HepG2 (cell line): ENCODE measurements at regions not wholly inside any gene's neighbourhood (a gene's known extent, or its start where the extent isn't known, plus 50 kb on each side); places are given as distances from the start of the nearest gene placed in this dataset.

Experiments used
- ATAC-seq: fragments of 200-7000 bp; cut with Tn5 transposase; 3 replicates; pipeline ENCODE4 v1.9.1; 2020; ENCODE audit warnings: mild to moderate bottlenecking, moderate library complexity
- BruUV-seq: library from RNA; stranded (reverse); fragments of 400-500 nt; replicated peaks from 2 replicates; lab custom pipeline; 2021; lab: Mats Ljungman, UMichigan
- CTCF ChIA-PET: fragments of 300-600 bp; formaldehyde crosslinking; extraction: SDS; loops from one replicate; lab custom pipeline; 2021; ENCODE audit warnings: low total read pairs, inconsistent platforms, low intra/inter-chr PET ratio; lab: Yijun Ruan, JAX
- POLR2A ChIA-PET: fragments of 350-600 bp; sonication (Branson Sonifier 250); formaldehyde crosslinking; loops from one replicate; lab custom pipeline; 2020; ENCODE audit warnings: antibody characterized with exemption, inconsistent platforms; lab: Yijun Ruan, JAX
- DNase-seq: peaks from one replicate; pipeline ENCODE4 v3.0.0-alpha.2; 2015; ENCODE audit warnings: low spot score
- FAIRE-seq: peaks from 3 replicates; lab custom pipeline; 2011; peaks lifted over from hg19 to GRCh38; lab: Jason Lieb, UNC
- H2AFZ ChIP-seq: one replicate; pipeline ENCODE4 v1.6.1; 2011; ENCODE audit warnings: low read length, inconsistent platforms
- H3K27ac ChIP-seq: fragments of 300-600 bp; 3 replicates; pipeline ENCODE4 v1.8.0; 2011; ENCODE audit warnings: mixed run types, mild to moderate bottlenecking, mixed read lengths, low read length, inconsistent platforms; ENCODE audit not compliant: insufficient read depth; ENCODE audit errors: extremely low read length
- H3K27me3 ChIP-seq, 2 experiments: fragments of 200-600 bp in 1 of 2; 2 replicates in 1 of 2; 3 replicates in 1 of 2; pipeline versions ENCODE4 v1.6.0 to v1.8.0; 2011; ENCODE audit warnings: low read length in 2 of 2, mild to moderate bottlenecking in 2 of 2, moderate library complexity in 2 of 2, inconsistent platforms in 1 of 2; ENCODE audit not compliant: insufficient read depth in 2 of 2, control insufficient read depth in 1 of 2
- H3K36me3 ChIP-seq, 2 experiments: fragments of 200-600 bp in 1 of 2; replicated peaks in 1 of 2; 2 replicates in 1 of 2; 3 replicates in 1 of 2; pipeline versions ENCODE4 v1.5.1 to v1.8.0; 2011; ENCODE audit warnings: low read length in 2 of 2, inconsistent platforms in 1 of 2; ENCODE audit not compliant: insufficient read depth in 2 of 2, control insufficient read depth in 1 of 2
- H3K4me1 ChIP-seq: 2 replicates; pipeline ENCODE4 v1.5.1; 2012; ENCODE audit warnings: low read length, inconsistent platforms; ENCODE audit not compliant: insufficient read depth
- H3K4me2 ChIP-seq: 2 replicates; pipeline ENCODE4 v1.6.0; 2011; ENCODE audit warnings: low read depth, low read length, inconsistent platforms
- H3K4me3 ChIP-seq, 3 experiments: fragments of 200-600 bp in 1 of 3; sonication (generic), shearing (Covaris generic) in 1 of 3; replicated peaks in 1 of 3; 2 replicates each; pipeline ENCODE4 v1.5.1; 2011 to 2016; ENCODE audit warnings: low read length in 3 of 3, inconsistent platforms in 2 of 3, low read depth in 2 of 3, mild to moderate bottlenecking in 2 of 3, control low read depth in 1 of 3, mixed read lengths in 1 of 3; ENCODE audit not compliant: insufficient read depth in 1 of 3
- H3K79me2 ChIP-seq: one replicate; pipeline ENCODE4 v1.6.1; 2011; ENCODE audit warnings: low read length, inconsistent platforms; ENCODE audit not compliant: insufficient read depth
- H3K9ac ChIP-seq: 2 replicates; pipeline ENCODE4 v1.6.0; 2011; ENCODE audit warnings: mild to moderate bottlenecking, low read depth, low read length, inconsistent platforms; ENCODE audit not compliant: insufficient read depth
- H3K9me3 ChIP-seq: 2 replicates; pipeline ENCODE4 v1.5.1; 2012; ENCODE audit warnings: mild to moderate bottlenecking, low read length
- H4K20me1 ChIP-seq: 2 replicates; pipeline ENCODE4 v1.6.0; 2011; ENCODE audit warnings: inconsistent platforms, mild to moderate bottlenecking, low read length, moderate library complexity; ENCODE audit not compliant: insufficient read depth
- ATF4 ChIP-seq, 2 experiments: fragments of 450-650 bp in 1 of 2; sonication (generic) in 1 of 2; formaldehyde crosslinking; IDR thresholded peaks; 2 replicates each; pipeline versions ENCODE4 v1.5.0 to v1.8.0; 2020 to 2022; ENCODE audit warnings: mild to moderate bottlenecking in 1 of 2, missing genetic modification reagents in 1 of 2
- CENPX ChIP-seq: sonication (generic); formaldehyde crosslinking; IDR thresholded peaks from 2 replicates; pipeline ENCODE4 v1.9.0; 2021; ENCODE audit warnings: mild to moderate bottlenecking, missing genetic modification reagents, moderate library complexity
- EED ChIP-seq: sonication (generic); formaldehyde crosslinking; IDR thresholded peaks from 2 replicates; pipeline ENCODE4 v1.5.0; 2020; ENCODE audit warnings: mild to moderate bottlenecking, missing genetic modification reagents
- ELF4 ChIP-seq: sonication (generic); formaldehyde crosslinking; IDR thresholded peaks from 2 replicates; pipeline ENCODE4 v1.5.0; 2020; ENCODE audit warnings: missing genetic modification reagents, mild to moderate bottlenecking, moderate library complexity, borderline replicate concordance
- KDM2A ChIP-seq: sonication (generic); formaldehyde crosslinking; IDR thresholded peaks from 2 replicates; pipeline ENCODE4 v1.4.0; 2020; ENCODE audit warnings: low read depth, missing genetic modification reagents, borderline replicate concordance
- KLF13 ChIP-seq: sonication (generic); formaldehyde crosslinking; IDR thresholded peaks from 2 replicates; pipeline ENCODE4 v1.4.0; 2020; ENCODE audit warnings: mild to moderate bottlenecking, missing genetic modification reagents
- MBD4 ChIP-seq: IDR thresholded peaks from 2 replicates; pipeline ENCODE4 v1.6.1; 2012; ENCODE audit warnings: low read length, inconsistent platforms, borderline replicate concordance
- MED8 ChIP-seq: sonication (generic); formaldehyde crosslinking; IDR thresholded peaks from 2 replicates; pipeline ENCODE4 v1.8.1; 2023; ENCODE audit warnings: mild to moderate bottlenecking, missing genetic modification reagents; ENCODE audit not compliant: insufficient replicate concordance
- MTERF4 ChIP-seq: sonication (generic); formaldehyde crosslinking; IDR thresholded peaks from 2 replicates; pipeline ENCODE4 v1.8.0; 2023; ENCODE audit warnings: mild to moderate bottlenecking, missing genetic modification reagents
- TSC22D2 ChIP-seq: sonication (generic); formaldehyde crosslinking; IDR thresholded peaks from 2 replicates; pipeline ENCODE4 v1.5.1; 2020; ENCODE audit warnings: missing genetic modification reagents, mild to moderate bottlenecking, borderline replicate concordance
- ZBTB37 ChIP-seq: sonication (generic); formaldehyde crosslinking; IDR thresholded peaks from 2 replicates; pipeline ENCODE4 v1.4.0; 2020; ENCODE audit warnings: mild to moderate bottlenecking, missing genetic modification reagents
- ZNF180 ChIP-seq: sonication (generic); formaldehyde crosslinking; IDR thresholded peaks from 2 replicates; pipeline ENCODE4 v1.4.0; 2020; ENCODE audit warnings: low read depth, missing genetic modification reagents, borderline replicate concordance
- ZNF547 ChIP-seq: sonication (generic); formaldehyde crosslinking; IDR thresholded peaks from 2 replicates; pipeline ENCODE4 v1.5.1; 2020; ENCODE audit warnings: mild to moderate bottlenecking, missing genetic modification reagents
- ZNF720 ChIP-seq: sonication (generic); formaldehyde crosslinking; IDR thresholded peaks from 2 replicates; pipeline ENCODE4 v1.4.0; 2020; ENCODE audit warnings: missing genetic modification reagents
- ZNF772 ChIP-seq: sonication (generic); formaldehyde crosslinking; IDR thresholded peaks from 2 replicates; pipeline ENCODE4 v1.5.0; 2020; ENCODE audit warnings: mild to moderate bottlenecking, missing genetic modification reagents
- ZSCAN5A ChIP-seq: sonication (generic); formaldehyde crosslinking; IDR thresholded peaks from 2 replicates; pipeline ENCODE4 v1.8.0; 2022; ENCODE audit warnings: mild to moderate bottlenecking, missing genetic modification reagents, borderline replicate concordance
- WGBS: methylation state at CpG from one replicate; pipeline ENCODE4 v1.1.6; 2017; ENCODE audit warnings: low lambda C conversion rate; 5-methylcytosine and 5-hydroxymethylcytosine counted together
- in situ Hi-C: cut with HindIII; loops from 2 replicates; pipeline ENCODE4 v1.10.0; 2017; ENCODE audit warnings: low pct_unique_long_range_greater_than_20kb; ENCODE audit not compliant: extremely low pct_ligation_motif_present
- intact Hi-C: fragments of 100-400 bp; cut with micrococcal nuclease; formaldehyde crosslinking; loops from one replicate; pipeline ENCODE4 v1.10.0; 2022; ENCODE audit not compliant: unreplicated experiment

- no peak for DNase-seq
- WGBS = 28% methylated on average over 6 of the region's 11 CpGs
- Histone ChIP-seq H3K36me3 (no peaks in the 10 kb centered on the region), H4K20me1 (no peaks in the 10 kb centered on the region), H3K4me1 (no peaks in the 10 kb centered on the region), H3K4me3 (no peak overlapping the region), H3K79me2 (no peaks in the 10 kb centered on the region), H3K27me3 (no peaks in the 10 kb centered on the region), H3K27ac (no peak overlapping the region), H3K4me2 (no peak overlapping the region), H2AFZ (no peak overlapping the region), H3K9me3 (peaks cover 25% of the 10 kb centered on the region; the same call in 1 of the 2 replicates), H3K9ac (no peak overlapping the region)
- intact Hi-C loops = no loop called here
- ChIA-PET CTCF (no interaction called here), POLR2A (no interaction called here)
- BruUV-seq = no TSS peak
- ATAC-seq = no peak
- TF ChIP-seq MTERF4 (CRISPR knock-in tag) = no peak
- TF ChIP-seq ZNF180 = no peak
- TF ChIP-seq CENPX (CRISPR knock-in tag) = no peak
- TF ChIP-seq ZNF772 = no peak
- no peak for TF ChIP-seq KDM2A
- no peak for TF ChIP-seq ZNF547 (CRISPR knock-in tag)
- no peak for TF ChIP-seq ZBTB37 (CRISPR knock-in tag)
- TF ChIP-seq TSC22D2 = no peak
- no peak for TF ChIP-seq ATF4 (CRISPR knock-in tag; IDR thresholded peaks at IDR 0.05)
- TF ChIP-seq MBD4 = no peak
- no peak for TF ChIP-seq ZNF720 (CRISPR knock-in tag)
- no peak for TF ChIP-seq ELF4
- no peak for TF ChIP-seq ZSCAN5A (CRISPR knock-in tag)
- TF ChIP-seq MED8 (CRISPR knock-in tag) = no peak
- no peak for TF ChIP-seq KLF13 (CRISPR knock-in tag)
- TF ChIP-seq EED (CRISPR knock-in tag) = no peak
- FAIRE-seq = no peak
- in situ Hi-C loops = no loop called here
These were observed 915.4 kb upstream of the TMEM132C start for GRCh38 chr12:127351481-127352010.
